ENCODE measurements at regions not wholly inside any gene's neighbourhood (a gene's known extent, or its start where the extent isn't known, plus 50 kb on each side); places are given as distances from the start of the nearest gene placed in this dataset.

DNA sequence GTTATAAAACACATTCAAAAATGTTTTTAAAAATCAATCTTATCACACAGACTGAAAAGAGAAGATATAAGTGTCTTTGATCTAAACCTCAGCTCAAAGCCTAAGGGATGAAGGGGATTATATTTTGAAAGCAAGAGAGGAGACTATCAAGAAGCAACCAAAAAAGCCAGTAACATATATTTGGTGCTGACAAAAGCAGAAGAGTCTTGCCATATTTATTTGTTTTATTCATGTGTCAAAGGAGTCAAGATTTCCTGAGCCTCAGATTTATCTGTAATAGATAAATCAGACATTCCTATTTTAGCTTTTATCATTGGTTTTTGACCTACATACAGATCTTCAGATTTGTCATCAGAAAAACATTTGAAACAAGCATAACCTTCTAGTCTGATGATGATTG is 798.6 kb upstream of the PCDH9 start:
- no peak for DNase-seq (ENCODE audit: low read depth)

DNA sequence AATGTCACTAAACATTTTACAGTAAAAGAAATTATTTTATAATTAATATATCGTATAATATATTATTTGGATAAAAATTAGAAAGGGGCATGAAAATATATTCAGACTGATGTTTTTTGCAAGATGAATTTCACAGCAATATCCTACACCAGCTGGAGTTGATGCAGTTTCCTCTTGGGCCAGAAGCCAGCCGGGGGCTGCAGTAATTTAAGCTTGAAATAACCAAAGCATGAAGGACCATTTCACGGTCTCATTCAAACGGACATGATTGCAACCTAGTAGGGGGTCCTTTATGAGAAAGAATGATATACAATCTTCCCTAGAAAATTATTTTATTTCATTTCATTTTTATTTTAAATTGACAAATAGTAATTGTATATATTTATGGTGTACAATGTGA is 797.2 kb upstream of the PCDH9 start:
- no peak for DNase-seq (ENCODE audit: low read depth)

DNA sequence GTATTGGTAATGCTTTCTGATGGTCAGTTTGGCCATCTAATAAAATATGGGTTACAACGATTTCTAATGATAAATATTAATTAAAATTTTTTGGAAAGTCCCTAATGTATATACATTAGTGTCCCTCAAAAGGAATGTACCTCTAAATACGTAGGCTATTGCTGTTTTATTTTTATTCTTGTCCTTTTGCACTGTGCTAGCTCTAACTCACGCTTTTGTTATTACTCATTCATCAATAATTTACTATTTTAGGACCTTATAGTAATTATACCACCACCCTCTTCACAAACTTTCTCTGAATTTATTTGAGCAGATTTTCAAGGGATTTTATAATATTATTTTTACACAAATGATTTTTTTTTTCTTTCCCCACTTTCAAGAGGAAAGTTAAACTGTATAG is 795.9 kb upstream of the PCDH9 start:
- no peak for DNase-seq (ENCODE audit: low read depth)

DNA sequence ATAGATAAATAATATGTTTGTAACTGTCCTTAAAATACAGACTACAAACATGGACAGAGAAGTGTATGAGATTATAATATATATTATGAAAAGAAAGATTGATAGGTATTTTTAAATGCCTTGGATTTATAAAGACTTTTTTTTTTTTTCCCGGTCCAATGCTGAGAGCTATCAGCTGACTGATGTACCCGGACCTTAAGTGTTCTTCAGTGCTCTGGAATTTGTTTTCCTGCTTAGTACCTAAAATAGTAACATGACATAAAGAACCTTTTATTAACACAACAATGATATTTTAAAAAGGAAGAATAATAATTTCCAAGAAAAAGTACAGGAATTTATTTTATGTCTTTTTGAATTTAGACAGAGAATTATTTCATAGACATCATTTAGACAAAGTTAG is 795.5 kb upstream of the PCDH9 start:
- DNase-seq (ENCODE audit: low read depth): no peak

DNA sequence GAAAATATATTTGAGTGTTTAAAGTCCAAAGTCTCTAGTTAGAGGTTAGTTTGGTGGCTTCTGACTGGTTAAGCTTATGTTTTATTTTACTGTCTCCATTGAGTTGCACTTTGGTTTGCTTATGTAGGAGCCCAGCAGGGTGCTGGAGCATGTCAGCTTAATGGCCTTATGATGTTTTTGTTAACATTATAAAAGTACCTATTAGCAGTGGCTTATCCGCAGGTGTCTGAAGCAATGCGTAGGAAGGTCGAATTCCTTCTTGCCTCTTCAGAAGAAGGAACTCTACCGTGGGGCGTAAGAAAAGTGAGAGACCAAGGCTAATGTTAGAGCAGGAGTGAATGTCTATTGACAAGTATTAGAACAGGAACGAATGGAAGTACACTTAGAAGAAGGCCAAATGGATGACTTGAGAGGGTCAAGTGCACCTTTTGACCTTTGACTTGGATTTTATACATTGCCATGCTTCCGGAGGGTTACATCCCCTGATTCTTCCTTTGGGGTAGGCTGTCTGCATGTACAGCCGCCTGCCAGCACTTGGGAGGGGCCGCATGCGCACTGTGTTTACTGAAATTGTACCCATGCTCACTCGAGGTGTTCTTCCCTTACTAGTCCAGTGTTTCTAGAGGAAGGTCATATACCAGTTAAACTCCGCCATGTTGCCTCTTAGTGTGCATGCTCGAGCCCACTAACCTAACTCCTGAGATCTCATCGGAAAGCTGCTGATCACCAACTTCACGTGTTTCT is 793.9 kb upstream of the PCDH9 start:
- DNase-seq (ENCODE audit: low read depth): no peak

DNA sequence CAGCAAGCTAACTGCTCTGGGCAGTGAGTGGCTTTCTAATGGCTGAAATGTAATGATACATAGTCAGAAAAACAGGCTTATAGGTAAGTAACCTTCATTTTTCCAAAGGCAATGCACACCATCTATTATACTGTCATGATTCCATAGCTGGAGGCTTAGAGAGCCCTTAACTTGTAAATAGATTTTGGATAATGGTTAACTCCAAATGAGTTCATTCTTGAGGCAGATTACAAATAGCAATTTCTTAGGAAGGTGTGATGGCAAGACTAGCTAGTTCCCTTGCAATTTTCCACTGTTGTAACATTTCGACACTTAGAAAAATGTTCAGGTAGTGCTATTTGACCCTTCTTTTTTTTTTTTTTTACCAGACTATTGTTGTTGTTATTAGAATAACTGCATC is 789.8 kb upstream of the PCDH9 start:
- DNase-seq (ENCODE audit: low read depth): no peak

DNA sequence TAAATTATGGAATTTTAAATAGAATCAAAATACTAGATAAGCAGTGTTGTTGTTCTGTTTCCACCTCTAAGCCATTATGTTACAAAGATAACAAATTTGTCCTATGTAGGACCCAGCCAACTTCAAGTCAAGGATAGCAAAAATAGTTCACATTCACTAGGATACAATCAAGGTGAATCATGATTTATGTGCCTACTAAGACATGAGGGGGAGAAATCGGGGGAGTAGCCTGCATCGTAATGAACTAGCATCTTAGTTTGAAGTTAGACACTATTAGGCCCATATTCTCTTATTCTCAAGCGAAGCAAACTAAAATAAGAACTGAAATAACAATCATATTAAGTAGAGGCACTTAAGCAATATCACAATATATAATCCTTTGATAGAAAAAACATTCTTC is 779.4 kb upstream of the PCDH9 start:
- no peak for DNase-seq (ENCODE audit: low read depth)

DNA sequence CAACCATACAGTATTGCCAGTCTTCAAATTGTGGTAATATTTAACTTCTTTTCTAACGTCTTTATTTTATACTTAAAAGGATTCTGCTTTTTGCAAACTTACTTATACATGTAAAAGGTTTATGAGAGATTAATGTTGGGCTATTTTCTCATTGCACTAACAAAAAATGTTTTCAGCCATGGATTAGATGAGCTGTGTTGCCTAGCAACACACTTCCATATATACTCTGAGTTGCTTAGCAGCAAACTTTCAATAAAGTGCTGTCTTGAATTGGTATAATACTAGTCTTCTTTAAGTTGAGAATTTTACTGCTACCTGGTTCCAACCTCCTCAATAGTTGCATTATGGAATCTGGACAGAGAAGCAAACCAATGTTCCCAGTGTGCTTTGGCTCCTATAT is 777.4 kb upstream of the PCDH9 start:
- no peak for DNase-seq (ENCODE audit: low read depth)

DNA sequence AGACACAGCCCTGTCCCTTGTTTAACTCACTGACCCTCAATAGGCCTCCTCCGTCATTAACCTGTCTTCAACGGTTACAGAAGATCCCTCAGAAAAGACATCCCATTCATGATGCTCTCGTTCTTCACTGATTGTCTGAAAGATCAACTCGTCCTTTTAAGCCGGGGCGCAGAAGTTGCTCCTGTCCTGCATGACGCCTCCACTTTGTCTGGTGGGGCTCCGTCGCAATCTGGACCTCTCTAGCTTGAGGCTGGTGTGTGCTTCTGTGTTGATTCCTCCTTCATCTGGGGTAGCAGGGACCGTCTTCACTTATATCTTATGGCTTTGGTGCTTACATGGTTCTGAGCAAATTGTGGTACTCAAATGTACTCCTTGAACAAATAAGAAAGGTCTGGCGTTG is 766.0 kb upstream of the PCDH9 start:
- no peak for DNase-seq (ENCODE audit: low read depth)

DNA sequence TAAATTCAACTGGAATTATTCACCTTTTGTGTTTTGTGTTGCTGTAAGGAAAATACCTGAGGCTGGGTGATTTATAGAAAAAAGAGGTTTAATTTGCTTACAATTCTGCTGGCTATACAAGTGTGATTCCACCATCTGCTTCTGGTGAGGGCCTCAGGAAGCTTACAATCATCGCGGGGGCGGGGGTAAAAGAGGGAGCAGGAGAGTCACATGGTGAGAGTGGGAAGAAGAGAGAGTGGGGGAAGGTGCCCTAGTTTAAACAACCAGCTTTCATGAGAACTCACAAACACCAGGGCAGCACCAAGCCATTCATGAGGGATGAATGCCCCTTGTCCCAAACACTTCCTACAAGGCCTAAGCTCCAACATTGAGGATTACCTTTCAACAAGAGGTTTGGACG is 760.7 kb upstream of the PCDH9 start:
- no peak for DNase-seq (ENCODE audit: low read depth)

DNA sequence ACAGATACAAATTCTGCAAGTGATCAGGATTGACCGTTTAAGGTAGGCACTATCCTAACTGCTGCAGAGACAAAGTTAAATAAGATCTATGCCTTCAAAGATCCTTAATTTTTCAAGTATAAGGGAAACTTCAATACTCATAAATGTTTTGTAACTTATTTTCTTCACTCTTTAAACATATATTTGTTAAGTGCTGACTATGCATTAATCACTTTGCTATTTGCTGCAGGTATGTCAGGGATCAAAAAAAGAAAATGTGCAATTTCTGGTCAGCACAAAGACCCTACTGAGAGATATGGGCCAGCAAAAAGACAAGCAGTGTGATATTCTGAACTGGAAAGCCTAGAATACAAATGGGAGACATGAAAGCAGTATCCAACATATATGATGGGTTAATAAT is 756.1 kb upstream of the PCDH9 start:
- no peak for DNase-seq (ENCODE audit: low read depth)

DNA sequence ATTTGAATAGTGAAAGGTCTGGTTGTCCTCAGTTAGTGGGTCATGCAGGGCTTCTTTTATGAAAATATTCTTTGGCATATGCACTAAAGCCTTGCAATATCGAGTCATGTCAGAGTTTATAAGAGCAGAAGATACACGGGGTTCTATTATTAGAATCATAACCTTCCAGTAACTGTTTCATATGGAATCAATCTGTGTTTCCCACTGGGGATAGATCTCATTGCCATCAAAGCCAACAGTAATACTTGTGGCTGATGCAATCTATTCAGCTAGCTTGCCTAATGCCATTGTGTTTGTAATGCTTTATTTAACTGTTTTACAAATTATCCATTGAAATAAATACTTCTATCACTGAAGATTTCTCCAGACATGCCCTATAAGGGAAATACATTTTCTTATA is 746.9 kb upstream of the PCDH9 start:
- no peak for DNase-seq (ENCODE audit: low read depth)

DNA sequence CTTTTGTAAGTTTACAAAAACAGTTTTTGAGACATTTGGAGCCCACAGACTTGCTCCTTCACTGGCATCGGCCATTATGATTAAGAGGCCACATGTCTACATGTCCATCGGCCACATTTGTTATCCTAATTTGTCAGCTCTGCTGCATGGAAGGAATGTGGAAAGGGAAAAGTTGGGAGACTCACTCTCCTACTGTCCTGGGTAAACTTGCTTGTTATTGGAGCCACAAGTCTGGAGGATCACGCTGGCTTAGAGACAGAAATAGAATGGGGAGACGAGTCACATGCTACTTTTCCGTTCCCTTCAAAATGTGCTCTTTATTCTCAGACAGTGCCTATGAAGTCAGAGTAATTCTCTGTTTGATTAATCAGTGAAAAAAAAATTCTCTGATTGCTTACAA is 741.2 kb upstream of the PCDH9 start:
- no peak for DNase-seq (ENCODE audit: low read depth)

DNA sequence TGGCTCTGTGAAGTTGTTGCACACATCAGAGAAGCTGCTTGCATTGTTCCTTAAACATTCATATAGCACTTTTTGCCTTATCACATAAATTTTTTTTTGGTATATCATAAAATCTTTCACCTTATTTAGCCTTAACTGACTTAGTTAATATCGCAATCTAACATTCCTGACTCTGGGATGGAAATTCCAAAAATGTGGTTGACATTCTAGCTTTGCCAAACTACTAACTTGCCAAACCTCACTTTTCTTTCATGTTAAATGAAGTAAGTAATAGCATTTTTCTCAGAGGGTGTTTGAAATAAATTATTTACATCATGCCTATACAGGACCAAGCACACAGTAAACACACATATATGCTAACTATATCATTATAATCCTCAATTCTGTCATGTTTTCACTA is 736.9 kb upstream of the PCDH9 start:
- no peak for DNase-seq (ENCODE audit: low read depth)

DNA sequence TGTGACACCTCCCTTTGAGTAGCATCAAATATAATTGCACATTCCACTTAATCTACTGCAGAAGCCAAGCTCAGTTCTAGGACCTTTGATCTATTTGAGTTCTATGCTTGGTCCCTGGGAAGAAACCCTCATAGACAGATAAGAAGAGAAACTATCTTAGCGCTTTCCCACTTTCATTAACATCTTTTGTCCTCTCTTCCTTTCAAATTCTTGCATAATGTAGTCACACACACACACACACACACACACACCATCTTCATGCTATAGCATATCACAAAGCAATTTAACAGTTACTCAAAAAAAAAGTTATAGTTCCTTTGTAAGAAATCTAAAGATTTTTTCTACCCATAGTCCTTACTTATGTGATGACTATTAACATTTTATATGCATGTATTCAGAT is 735.9 kb upstream of the PCDH9 start:
- DNase-seq (ENCODE audit: low read depth): no peak

DNA sequence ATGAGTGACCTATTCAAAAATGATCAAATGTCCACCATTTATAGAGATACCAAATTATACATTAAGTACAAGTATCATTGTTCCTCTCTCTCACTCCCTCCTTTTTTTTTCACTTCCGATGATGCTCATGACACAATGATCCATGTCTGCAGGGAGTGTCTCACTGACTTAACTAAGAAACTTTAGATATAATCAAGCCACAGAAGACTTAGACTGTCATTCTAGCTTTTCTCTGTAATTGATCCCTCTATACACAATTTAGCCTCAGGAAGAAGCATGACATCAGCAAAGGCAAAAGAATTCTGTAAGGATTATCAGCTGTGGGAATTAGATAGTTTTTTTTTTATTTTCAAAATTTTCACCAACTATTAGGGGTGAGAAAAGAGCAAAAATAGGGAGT is 734.9 kb upstream of the PCDH9 start:
- DNase-seq (ENCODE audit: low read depth): no peak

DNA sequence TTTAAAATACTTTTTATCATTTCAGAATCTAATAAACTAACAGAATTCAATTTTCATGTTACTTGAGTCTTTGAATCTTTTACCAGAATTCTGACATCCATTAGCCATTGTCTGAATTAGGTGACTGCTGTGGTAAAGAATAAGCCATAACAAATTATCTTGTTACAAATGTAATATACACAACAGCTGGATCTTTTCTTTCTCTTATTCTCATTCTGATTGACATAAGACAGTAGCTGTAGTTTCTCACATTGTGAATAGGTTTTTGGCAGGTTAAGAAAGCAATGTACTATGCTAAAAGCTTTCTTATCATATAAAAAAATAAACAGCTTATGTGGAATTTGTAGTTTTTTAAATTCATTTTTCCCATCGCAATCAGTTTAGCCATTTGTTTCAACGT is 734.0 kb upstream of the PCDH9 start:
- no peak for DNase-seq (ENCODE audit: low read depth)

DNA sequence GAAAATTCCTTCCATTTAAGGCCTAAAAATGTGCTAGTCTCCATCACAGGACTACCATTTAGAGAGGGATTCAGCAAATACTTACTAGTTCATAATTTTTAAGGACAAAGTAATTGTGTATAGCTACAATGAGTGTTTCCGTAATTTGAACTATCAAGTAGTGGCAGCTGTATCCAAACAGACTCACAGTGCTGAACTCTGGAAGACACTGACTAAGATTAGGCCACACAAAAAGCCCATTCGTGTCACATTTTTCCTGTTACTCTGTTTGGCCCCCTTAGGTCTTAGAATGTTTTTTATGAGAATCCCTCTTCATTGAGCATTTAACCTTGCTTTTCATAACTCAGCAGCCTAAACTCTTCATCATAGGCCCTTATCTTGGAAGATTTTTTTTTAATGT is 731.2 kb upstream of the PCDH9 start:
- DNase-seq (ENCODE audit: low read depth): no peak

DNA sequence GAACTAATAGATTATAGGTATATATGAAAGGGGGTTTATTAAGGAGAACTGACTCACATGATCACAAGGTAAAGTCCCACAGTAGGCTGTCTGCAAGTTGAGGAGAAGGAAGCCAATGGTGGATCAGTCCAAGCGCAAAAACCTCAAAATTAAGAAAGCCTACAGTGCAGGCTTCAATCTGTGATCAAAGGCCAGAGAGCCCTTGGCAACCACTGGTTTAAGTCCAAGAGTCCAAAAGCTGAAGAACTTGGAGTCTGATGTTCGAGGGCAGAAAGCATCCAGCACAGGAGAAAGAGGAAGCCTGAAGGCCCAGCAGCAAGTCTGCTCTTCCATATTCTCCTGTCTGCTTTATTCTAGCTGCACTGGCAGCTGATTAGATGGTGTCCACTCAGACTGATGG is 721.3 kb upstream of the PCDH9 start:
- DNase-seq (ENCODE audit: low read depth): no peak

DNA sequence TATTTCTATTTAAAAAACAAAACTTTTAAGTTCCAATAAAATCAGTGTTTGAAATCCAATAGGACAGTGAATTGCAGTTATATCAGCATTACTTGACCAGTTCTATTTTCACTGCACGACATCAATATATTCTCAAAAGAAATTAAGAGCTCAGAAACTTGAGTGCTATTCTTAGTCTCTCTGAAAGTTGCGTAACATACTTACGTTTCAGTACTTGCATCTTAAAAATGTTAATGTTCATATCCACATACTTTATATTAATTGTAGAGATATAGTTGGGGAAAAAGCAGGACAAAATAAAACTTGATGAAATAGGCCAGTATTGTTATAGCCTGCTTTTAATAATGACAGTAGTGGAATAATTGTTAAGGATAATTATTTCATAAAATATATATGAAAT is 720.5 kb upstream of the PCDH9 start:
- no peak for DNase-seq (ENCODE audit: low read depth)

DNA sequence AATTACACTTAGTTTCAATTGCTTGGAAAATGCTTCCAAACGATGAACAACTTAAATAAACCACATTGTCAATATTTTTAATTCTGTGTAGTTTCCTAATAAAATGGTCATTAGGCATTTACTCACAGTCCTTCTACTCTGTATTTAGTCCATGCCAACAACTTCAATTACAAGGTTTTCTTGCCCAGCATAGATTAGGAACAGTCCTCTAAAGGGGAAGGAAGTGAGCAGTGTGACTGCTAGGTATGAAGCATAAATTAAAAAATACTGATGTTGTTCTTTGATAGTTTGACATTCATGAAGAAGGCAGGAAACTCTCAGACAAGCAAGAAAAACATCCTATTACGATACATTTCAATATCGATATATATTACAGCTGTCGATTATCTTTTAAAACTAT is 716.0 kb upstream of the PCDH9 start:
- DNase-seq (ENCODE audit: low read depth): no peak

DNA sequence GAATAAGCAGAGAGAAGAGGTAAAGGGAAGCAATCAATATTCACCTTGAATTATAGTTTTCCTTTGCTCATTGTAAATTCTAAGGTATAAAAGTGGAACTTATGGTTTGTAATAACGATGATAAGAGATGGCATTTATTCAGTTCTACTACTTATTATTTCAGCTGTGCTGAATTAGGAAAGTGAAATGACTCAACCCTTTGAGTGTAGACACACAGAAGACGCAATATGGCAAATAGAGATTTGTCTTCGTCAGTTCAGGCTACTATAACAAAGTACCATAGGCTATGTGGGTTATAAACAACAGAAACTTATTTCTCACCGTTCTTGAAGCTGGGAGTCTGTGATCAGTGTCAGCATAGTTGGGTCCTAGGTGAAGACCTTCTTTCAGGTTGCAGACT is 713.0 kb upstream of the PCDH9 start:
- DNase-seq (ENCODE audit: low read depth): no peak

DNA sequence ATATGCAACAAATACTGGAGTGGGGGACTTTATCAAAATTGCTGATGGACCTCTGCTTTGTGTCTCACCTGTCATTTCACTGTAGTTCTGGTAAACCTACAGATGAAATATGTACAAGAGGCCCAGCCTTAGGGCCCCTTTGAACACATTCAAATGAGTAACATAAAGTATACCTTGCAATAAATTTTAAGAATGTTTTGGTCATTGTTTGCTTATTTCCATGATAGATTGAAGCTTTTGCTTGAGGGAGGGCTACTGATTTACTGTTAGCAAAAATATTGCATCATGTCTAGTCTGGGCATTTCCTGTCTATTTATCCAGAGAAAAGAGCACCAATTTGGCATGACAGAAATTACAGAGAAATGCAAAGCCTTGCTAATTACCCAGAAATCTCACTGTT is 705.5 kb upstream of the PCDH9 start:
- no peak for DNase-seq (ENCODE audit: low read depth)

DNA sequence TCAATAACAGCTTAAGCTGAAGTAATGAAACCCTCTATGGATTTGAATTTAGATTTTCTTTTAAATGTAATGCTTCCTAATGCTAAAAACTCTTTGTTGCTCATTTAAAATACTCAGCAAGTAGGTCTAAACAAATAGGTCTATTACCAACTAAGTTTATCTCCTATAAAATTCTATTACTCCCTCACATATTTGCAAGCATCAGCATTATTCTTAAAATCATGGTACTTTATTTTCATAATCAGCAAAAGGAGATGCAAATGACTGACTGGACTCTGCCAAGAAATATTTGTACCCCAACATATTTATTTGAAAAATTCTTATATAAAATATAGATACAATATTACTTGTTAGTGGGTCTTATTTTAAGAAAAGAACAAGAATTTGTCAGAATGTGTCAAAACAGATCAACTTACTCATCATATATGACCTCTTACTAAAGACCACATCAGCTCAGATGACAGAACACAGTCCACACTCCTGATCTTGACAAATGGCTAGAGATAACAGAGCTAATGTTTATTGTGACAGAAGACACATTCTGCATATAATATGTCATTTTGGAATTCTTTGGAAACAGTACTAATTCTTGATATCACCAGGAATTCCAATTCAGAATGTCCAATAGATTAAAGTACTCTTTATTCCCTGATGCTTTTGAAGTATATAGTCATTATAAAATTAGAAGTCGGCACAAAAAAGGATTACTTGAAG is 704.6 kb upstream of the PCDH9 start:
- no peak for DNase-seq (ENCODE audit: low read depth)

Data from HS-5 (cell line).